ENCODE measurements at regions not wholly inside any gene's neighbourhood (a gene's known extent, or its start where the extent isn't known, plus 50 kb on each side); places are given as distances from the start of the nearest gene placed in this dataset.
A peak's percentile ranks its signal among the peaks of the same experiment; 100 is the strongest.

DNA sequence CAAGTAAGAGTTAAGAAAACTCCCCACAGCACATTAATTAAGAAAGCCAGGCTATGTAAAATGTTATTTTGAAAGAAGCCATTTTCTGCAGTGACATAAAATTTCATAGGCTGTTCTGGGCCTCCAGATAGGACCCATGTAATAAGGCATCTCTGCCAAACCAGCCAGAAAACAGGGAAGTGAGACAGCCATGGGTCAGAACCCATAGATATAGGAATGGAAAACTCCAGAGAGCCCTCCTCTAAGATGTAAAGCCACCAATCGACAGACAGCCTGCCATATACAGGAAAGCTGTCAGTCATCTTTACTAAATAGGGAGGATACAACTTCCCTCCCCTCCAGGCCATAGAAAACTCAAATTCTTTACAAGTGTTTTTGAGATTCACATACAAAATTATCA lies 493.3 kb downstream of the COG6 start:
- TF ChIP-seq CTCF (IDR thresholded peaks at IDR 0.05; ENCODE audit: insufficient read depth, low read length, missing control alignments) = no peak
- CTCF ChIA-PET = interaction anchor here (1.0 kb wide), 1 partner anchor 11 kb away, joined by 3 read pairs; no protein-coding TSS in a partner anchor
- H3K4me3 ChIP-seq (ENCODE audit: low read depth, low read length) = no peak overlapping the region
- no peak for DNase-seq (ENCODE audit: low read depth, low spot score)
- POLR2A ChIA-PET = no interaction called here

DNA sequence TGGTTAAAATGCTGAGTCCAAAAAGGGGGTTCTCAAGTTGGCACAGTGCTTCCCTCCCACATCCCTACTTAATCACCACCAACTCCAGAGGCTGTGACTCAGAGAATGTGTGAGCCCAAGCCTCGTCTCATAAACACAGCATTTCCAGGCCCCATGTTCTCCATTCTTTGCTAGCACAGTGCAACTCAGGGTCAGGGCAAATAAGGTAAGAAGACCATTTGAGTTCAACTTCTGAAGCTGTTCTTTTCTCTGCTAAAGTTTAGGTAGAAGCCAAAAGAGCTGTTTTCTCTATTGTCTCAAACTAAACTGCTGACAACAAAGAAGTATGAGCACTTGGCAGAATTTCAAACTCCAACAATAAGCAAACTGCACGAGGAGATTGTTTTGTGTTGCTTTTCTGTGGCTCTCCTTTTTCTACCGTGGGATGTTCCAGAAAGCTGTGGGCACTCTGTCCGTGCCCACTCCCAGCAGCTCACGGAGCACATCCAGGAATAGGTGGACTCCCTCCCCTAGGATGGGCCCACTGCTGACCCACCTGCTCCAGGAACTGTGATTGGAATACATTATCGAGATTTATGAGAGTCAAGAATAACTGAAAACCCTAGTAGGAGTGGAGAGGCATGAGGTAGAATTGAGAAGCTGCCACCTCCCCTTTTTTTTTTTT lies 494.3 kb downstream of the COG6 start:
- DNase-seq (ENCODE audit: low read depth, low spot score) = peak; percentile 7
- ChIA-PET POLR2A (no interaction called here), CTCF (interaction anchor here (1.0 kb wide), 1 partner anchor 10 kb away, joined by 3 read pairs; no protein-coding TSS in a partner anchor)
- no peak overlapping the region for H3K4me3 ChIP-seq (ENCODE audit: low read depth, low read length)
- no peak for TF ChIP-seq CTCF (IDR thresholded peaks at IDR 0.05; ENCODE audit: insufficient read depth, low read length, missing control alignments)

DNA sequence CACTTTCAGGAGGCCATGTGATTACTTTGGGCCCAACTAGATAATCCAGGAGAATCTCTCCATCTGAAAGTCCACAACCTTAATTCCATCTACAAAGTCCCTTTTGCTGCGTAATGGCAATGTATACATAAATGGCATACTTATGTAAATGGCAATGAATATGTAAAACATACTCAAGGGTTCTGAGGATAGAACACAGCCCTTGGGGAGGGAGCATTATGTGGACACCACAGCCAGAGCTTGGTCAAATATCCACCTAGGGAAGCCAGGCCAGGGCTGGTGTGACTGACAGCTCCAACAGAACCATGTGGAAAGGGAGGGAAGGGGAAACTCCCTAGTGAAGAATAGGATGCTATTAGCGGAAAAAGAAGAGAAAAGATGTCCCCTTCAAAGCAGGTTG lies 496.2 kb downstream of the COG6 start:
- CTCF ChIA-PET = no interaction called here
- no peak for DNase-seq (ENCODE audit: low read depth, low spot score)
- TF ChIP-seq CTCF (IDR thresholded peaks at IDR 0.05; ENCODE audit: insufficient read depth, low read length, missing control alignments) = no peak
- POLR2A ChIA-PET = no interaction called here
- H3K4me3 ChIP-seq (ENCODE audit: low read depth, low read length) = no peak overlapping the region

DNA sequence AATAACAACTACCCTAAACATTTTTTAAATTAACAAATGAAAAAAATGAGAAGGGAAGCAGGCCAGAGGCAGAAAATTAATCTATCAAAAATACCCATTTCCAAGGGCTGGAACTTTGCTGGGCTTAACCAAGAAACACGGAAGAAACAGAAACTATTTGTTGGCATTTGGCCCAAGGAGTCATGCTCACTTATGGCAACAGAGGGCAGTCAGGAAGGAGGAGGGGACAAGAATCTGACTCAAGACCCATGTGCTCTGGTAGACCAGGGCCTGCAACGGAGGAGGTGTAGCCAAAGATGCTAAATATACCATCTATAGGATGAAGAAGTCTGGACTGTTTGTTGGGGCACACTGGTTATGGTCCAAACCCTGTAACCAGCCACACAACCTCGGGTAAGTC lies 496.7 kb downstream of the COG6 start:
- H3K4me3 ChIP-seq (ENCODE audit: low read depth, low read length) = no peak overlapping the region
- TF ChIP-seq CTCF (IDR thresholded peaks at IDR 0.05; ENCODE audit: insufficient read depth, low read length, missing control alignments) = no peak
- ChIA-PET POLR2A (no interaction called here), CTCF (no interaction called here)
- no peak for DNase-seq (ENCODE audit: low read depth, low spot score)

DNA sequence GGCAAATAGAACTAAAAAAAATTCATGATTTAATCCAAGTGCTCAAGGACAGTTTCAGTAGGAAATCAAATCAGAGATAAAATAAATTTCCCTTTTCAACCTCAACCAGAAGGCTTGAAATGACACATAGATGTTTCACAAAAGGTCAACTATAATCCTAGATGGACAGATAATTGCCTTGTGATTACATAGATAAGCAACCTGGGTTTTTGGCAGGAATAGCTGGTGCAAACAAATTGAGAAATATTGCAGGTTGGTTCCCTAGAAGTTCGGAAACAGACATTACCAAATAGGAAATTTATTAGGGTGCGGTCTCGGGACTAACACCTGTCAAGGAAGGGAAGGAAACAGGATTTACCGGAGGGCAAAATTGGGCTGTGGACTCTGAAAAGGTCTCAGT lies 497.5 kb downstream of the COG6 start:
- POLR2A ChIA-PET = no interaction called here
- CTCF ChIA-PET = no interaction called here
- no peak overlapping the region for H3K4me3 ChIP-seq (ENCODE audit: low read depth, low read length)
- no peak for TF ChIP-seq CTCF (IDR thresholded peaks at IDR 0.05; ENCODE audit: insufficient read depth, low read length, missing control alignments)
- no peak for DNase-seq (ENCODE audit: low read depth, low spot score)

GRCh38 chr13:40153516-40153915 lies 498.1 kb downstream of the COG6 start:
- TF ChIP-seq CTCF (IDR thresholded peaks at IDR 0.05; ENCODE audit: insufficient read depth, low read length, missing control alignments) = no peak
- ChIA-PET CTCF (no interaction called here), POLR2A (no interaction called here)

More at GRCh38 chr13:40153516-40153915, 498.1 kb downstream of the COG6 start:
- no peak overlapping the region for H3K4me3 ChIP-seq (ENCODE audit: low read depth, low read length)
- DNase-seq (ENCODE audit: low read depth, low spot score) = no peak
